ENCODE measurements at regions not wholly inside any gene's neighbourhood (a gene's known extent, or its start where the extent isn't known, plus 50 kb on each side); places are given as distances from the start of the nearest gene placed in this dataset.
A peak's percentile ranks its signal among the peaks of the same experiment; 100 is the strongest.
"Not testable (repeated sequence)": the region's sequence is repeated elsewhere in the genome, so short reads cannot be mapped to it uniquely, and the experiment has no call there.

DNA sequence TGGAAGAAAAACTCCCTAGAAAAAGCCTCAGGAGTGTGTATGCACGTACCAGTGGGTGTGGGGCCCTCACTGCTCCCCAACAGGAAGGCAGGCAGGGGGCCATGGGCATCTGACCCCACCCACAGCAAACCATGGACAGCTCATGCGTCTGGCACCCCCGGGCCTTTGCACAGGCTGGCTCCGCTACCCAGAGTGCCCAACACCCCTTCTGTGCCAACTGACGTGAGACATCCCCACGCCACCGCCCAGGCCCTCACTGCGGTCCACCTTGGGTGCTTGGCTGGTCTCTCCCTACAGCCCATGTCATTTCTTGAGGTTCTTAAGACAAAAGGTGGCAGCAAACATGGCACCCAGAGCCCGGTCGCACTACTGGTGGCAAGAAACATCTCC, 91.4 kb downstream of the NCOR2 start:
- no peak for DNase-seq (ENCODE audit: low spot score)

DNA sequence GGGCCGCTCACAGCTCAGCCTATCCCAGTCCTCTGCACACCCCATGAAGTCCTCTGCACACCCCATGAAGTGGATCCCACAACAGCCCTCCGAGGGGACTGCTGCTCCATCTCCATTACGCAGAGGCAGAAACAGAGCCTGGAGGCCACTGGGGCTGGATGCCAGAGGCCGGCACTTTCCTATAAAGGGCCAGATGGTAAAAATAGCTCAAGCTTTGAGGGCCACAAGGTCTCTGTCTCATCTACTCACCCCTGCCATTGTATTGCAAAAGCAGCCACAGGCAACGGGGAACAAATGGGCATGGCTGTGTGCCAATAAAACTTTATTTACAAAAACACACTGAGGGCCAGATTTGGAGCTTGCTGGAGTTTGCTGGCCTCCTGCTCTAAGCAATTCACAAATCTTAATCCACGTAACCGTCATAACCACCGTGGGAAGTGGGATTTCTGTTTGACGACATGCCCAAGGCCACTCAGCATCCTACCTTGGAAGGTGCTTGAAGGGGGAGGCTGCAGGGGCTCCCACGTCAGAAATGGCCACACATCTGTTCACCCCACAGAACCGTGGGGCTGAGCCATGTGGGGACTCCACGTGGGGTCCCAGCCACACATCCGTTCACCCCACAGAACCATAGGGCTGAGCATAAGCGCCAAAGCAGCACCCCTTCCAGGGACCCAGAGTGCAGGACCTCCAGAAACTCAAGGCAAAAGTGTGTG, 92.0 kb downstream of the NCOR2 start:
- DNase-seq (ENCODE audit: low spot score), result no peak

DNA sequence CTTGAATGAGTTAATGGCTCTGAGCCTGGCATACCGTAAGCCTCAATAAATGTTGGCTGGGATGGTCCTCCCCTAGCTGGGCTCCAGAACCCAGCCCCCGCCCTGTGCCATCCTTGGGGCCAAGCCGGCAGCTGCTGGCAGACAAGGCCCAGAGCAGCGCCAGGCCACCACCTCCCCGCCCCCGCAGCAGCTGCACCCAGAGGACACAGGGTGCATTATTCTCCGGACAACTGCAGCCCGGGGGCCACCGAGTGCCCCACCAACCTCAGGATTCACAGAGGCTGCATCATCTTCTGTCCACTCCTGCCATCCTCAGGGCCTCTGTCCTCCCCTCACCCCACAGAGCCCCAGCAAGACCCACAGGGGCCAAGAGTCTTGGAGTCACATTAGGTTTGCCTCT, 92.7 kb downstream of the NCOR2 start:
- DNase-seq (ENCODE audit: low spot score), result no peak

DNA sequence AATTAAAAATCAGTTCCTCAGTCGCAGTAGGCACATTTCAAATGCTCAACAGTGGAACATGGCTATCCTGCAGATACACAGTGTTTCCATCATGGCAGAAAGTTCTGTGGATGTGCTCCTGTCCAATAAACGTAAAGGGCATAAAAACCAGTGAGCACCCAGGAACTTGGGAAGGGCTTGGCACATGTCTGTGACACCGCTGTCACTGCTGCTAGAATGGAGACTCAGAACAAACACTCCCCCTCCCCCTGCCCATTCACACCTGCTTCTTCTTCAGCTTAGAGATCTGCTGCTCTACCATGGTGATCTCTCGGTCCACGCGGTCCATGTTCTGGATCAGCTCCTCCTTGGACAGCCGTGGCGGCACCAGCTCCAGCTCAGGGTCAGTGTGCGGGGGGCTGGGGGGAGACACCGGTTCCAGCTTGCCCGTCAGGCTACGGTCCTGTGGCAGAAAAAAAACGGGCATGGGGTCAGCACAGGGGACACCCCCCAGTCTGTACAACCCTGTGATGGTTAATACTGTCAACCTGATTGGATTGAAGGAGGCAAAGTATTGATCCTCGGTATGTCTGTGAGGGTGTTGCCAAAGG, 94.6 kb downstream of the NCOR2 start:
- no peak for DNase-seq (ENCODE audit: low spot score)

DNA sequence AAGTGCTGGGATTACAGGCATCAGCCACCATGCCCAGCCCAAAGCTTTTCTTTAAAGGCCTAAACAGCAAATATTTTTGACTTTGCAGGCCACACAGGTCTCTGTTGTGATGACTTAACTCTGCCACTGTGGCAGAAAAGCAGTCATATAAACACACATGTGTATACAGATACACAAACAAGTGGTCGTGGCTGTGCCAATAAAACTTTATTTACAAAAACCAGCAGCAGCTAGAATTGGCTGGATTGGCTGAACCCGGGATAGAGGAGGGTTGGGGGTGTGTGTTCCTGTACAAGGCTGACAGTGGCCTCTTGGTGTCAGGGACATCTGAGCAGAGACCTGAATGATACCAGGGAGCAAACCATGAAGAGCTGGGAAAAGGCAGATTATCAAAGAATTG, 95.6 kb downstream of the NCOR2 start:
- DNase-seq (ENCODE audit: low spot score), result no peak

DNA sequence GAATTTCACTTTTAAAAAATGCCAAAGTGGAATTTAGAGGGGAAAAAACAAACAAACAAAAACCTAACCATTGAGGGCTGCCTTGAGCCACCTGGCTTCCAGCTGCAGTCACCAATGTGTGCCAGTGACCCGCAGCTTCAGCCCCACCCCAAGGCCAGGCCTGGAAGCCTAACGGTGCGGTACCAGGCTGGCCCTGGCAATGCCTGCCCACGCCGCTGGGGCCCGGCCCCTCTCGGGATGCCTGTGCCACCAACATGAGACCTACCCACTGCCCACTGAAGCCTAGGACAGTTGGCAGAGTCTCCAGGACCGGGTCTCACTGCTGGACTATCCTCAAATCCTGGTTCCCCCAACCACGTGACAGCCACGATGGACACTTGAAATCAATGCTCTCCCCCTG, 96.6 kb downstream of the NCOR2 start:
- no peak for DNase-seq (ENCODE audit: low spot score)

DNA sequence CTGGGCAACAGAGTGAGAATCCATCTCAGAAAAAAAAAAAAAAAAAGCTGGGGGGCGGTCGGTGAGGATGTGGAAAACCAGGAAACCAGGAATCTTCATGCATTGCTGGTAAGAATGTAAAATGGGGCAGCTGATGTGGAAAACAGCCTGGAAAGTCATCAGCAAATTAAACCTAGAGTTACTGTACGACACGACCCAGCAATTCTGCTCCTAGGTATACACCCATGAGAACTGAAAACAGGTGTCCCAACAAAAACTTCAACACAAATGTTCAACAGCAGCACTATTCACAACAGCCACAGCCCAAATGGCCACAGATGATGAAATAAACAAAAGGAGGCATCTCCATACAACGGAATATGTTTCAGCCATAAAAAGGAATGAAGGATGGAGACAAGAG, 97.3 kb downstream of the NCOR2 start:
- DNase-seq (ENCODE audit: low spot score), result no peak

DNA sequence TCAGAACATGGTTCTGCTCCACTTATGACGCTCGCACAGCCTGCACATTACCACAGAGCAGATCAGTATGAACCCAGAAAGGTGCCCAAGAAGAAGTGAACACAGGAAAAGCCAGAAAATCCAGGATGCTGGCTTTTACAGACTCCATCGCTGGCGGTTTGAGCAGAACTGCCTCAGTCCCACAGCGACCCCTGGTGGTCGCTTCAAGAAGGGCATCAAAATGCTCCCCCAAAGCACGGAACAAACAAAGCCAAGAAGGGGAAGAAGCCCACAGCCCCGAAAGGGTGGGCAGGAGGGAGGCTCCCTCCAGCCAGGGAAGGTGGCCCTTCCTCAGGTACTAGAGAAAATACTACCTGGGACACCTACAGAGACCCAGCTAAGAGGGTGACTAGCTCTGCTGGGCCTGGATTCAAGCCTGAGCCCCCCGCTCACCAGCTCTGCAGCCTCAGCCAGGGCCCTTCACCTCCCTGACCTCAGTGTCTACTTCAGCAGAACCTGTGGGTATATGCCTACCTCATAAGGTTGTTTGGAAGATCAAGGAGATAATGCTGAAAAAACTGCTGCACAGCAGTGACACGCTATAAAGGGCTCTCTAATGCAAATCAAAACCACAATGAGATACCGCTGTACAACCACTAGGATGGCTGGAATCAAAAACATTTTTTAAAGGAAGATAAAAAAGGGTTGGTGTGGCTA, 98.1 kb downstream of the NCOR2 start:
- DNase-seq (ENCODE audit: low spot score), result no peak

DNA sequence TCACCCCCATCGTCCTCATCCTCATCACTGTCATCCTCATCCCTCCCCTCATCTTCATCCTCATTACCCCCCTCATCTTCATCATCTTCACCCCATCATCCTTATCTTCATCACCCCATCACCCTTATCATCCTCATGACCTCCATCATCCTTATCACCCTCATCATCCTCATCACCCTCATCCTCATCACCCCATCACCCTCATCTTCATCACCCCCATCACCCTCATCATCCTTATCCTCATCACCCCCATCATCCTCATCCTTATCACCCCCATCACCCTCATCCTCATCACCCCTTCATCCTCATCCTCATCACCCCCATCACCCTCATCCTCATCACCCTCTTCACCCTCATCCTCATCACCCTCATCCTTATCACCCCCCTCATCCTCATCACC, 99.9 kb downstream of the NCOR2 start:
- DNase-seq (ENCODE audit: low spot score), result not testable (repeated sequence)

DNA sequence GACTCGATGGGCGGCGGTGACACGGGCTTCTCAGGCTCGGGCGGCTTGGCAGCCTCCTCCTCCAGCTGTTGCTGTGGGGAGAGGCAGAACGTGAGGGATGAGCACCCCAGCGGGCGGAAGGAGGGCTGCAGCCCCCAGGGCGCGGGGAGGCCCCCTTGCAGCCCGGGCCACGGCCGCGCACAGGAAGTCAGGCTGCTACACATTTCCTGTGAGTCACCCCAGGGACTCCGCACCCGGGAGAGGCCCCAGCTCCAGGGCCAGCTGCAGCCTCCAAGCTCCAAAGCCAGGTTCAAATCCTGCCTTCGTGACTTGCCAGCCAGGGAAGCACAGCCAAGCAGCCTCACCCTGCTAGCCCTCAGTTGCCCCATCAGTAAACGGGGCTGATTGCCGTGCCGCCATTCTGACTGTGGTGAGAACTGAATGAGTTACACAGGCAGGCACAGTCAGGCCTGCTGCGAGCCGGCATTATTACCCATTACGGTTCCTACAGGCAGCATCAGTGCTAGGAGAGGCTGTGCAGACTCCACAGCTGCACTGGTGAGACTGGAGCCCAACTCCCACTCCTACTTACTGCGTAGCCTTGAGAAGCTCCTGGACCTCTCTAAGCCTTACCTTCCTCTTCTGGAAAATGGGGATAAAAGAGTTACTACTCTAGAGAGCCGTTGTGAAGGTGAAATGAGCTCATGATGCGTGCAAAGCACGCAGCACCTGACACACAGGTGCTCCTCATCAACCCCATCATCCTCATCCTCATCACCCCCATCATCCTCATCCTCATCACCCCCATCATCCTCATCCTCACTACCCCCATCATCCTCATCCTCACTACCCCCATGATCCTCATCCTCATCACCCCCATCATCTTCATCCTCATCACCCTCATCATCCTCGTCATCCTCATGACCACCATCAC, 100.9 kb downstream of the NCOR2 start:
- peak; percentile 87 for DNase-seq (ENCODE audit: low spot score)

DNA sequence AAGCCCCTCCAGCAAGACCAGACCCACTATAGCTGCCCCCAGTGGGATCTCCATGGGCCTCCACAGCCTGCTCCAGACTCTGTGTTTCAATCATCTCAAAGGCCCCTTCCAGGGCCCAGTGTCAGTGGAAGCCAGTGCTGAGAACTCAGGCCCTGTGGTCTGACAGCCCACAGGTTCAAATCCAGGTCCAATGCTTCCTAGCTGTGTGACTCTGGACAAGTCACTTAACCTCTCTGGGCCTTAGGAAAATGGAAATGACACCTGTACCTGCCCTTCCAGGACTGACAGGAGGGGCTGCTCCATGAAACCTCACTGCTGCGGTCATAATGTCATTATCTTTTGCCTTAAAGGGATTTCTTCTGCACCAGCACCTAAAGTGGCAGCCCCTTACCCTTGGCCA, 101.9 kb downstream of the NCOR2 start:
- DNase-seq (ENCODE audit: low spot score), result no peak

DNA sequence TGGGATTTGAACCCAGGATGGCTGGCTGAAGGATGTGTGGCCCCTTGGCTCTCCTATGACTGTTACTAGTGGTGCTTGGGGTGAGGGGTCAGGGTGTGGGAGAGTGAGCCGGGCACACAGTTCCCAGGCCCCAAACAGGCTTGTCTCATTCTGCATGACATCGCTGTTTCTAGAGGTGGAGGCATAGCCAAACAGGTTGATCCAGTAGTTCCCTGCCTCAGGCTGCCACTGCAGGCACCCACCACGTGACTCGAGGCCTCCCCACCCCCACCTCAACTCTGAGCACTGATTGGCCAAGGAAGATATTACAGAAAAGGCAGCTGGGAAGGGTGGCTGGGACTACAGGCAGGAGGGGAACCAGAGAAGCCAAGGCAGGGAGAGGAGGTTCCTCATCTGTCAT, 102.6 kb downstream of the NCOR2 start:
- DNase-seq (ENCODE audit: low spot score), result no peak

DNA sequence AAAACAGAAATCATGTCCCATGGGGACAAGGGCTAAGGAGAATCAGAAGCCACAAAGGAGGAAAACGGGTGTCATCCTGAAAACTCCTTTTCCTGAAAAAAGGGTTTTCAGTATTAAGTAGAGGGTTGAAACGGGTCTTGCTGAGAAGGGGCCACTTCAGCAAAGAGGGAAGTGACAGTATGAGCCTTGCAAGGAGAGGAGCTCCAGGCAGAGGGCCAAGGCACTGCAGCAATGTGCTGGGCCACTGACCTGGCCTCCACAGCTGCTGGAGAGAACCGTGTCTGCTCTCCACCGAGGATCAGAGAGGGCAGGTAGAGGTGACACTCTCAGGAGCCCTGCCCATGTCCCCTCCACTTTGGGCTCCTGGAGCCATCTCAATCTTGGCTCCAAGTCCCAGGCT, 103.3 kb downstream of the NCOR2 start:
- no peak for DNase-seq (ENCODE audit: low spot score)

DNA sequence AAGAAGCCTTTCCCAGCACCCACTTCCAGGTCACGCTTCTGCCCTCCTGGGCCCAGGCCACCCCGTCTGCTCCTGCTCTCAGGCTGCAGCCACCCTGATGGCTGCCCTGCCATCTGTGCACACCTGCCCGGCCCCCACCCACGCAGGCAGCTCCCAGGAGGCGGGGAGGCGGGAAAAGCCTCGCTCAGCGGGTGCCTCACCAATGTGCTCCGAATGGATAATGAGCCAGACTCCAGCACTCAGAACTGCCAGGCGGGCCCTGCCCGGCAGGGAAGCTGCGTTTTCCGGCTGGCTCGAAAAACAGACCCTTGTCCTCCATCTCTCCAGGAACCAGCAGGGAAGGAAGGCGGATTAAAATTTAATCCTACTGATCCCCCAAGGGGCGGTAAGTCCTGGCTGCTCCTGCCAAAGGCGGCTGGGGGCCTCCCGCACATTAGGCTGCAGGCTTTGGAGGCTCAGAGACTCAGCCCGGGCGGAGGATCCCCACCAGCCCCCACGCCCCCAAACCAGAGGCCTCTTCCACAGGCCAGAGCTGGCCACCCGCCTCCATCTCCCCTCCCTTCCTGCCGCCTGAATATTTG, 104.0 kb downstream of the NCOR2 start:
- no peak for DNase-seq (ENCODE audit: low spot score)

DNA sequence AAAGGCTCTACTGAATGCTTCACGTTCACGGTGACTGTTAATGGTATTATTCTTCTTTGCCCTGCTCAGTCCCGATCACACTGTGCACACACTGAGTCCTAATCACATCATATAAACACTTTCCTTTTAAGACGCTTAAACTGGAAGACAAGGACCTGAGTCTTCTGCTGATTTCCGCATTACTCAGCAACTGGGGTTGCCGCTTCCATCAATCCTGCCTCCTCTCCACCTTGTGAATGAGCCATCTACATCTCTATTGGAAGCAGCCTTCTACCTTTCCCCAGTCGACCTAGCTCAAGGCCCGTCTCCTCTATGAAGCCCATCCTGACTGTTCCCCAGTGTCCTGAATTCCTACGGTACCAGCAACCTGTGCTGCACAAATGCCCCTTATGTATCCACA, 104.7 kb downstream of the NCOR2 start:
- DNase-seq (ENCODE audit: low spot score), result no peak

DNA sequence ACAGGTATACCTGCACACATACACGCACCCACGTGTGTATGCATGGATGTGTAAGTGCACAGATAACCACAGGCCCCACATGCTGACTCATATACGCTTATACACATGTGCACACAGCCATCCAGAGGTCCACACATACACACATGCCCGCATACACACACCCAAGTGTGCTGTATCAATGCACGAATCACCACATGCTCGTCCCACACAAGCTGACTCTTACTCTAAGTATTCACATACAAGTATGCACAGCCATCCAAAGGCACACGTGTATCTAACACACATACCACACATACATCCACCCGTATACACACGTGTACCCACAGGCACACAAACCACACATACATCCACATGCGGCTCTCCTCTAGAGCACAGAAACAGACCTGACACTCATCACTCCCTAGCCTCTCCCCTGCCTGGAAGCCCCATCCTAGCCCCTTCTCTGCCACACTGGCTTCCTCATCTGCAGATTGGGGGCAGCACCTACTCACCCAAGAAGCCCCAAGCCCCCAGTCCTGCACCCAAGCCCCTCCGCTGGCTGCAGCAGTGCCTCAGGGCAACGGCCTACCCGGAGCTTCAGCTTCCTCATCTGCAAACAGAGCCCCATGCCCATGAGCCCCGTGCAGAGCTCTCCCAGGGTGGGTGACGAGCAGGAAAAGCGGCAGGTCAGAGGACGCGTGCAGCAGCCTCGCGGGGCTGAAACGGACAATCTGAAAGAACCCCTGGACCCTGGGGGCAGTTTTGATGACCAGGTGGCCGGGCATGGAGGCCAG, 105.4 kb downstream of the NCOR2 start:
- no peak for DNase-seq (ENCODE audit: low spot score)

DNA sequence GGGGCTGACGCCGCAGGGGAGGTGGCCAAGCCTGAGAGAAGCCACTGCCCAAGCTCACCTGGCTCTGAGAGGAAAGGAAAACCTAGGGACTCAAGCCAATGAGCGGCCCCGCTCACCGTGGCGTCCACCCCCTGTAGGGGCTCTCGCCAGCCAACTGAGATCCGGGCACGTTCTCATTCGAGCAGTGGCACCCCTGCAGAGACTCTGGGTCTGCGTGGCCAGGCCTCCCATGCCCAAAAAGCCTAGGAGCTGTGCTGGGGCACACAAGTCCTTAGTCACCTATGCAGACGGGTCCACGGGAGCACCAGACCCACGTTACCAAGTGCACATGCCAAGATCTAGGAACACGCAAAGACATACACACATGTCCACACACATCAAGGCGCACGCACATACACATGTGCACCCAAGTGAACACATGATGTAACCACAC, 106.2 kb downstream of the NCOR2 start:
- DNase-seq (ENCODE audit: low spot score), result no peak

DNA sequence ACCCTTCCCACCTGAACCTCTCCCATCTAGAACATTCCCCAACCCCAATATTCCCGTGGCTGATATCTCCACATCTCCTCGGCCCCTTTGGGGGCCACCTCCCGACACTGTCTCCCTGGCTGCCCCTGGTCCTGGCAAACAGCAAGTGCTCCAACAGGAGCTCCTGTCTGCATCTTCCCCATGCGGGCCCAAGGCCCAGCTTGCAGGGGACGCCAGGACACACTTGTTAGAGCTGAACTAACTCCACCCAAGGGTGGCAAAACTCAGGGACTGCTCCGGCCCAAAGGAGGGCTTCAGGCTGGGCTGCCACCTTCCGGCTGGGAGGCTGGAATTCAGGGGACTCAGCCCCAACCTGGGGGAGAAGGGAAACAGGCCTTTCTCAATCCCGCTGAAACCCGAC, 106.6 kb downstream of the NCOR2 start:
- DNase-seq (ENCODE audit: low spot score), result no peak

DNA sequence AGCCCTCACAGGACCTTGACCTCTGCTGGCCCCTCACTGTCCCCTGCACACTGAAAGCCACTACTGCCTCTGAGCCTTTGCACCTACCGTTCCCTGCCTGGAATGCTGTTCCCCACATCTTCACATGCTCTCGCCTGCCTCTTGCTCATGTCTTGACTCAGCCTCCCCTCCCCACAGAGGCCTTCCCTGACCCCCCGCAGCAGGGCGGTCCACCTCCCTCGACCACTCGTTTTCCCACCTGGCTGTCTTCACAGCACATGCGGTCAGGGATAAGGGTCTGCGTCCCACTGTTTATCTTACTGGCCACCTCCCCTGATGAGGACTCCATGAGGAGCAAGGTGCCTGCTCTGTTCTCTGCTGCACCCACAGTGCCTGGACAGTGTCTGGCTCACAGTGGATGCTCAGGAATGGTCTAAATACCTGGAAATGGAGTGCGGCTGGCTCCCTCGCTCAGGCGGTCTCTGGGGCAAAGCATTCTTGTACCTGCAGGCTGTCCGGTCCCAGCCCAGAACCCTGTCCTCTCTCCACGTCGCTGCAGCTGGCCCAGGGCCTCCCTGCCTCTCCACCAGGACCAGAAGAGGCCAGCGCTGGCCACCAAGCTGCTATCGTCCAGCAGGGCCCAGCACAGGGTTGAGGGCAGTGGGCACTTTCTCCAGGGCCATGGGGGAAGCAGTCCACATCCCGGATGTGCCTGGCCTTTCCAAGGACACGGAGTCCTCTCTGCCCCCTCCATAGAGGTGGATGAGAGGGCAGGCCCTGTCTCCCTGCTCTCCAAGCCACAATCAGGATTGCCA, 107.4 kb downstream of the NCOR2 start:
- DNase-seq (ENCODE audit: low spot score), result no peak
